ENCODE measurements at regions not wholly inside any gene's neighbourhood (a gene's known extent, or its start where the extent isn't known, plus 50 kb on each side); places are given as distances from the start of the nearest gene placed in this dataset.

DNA sequence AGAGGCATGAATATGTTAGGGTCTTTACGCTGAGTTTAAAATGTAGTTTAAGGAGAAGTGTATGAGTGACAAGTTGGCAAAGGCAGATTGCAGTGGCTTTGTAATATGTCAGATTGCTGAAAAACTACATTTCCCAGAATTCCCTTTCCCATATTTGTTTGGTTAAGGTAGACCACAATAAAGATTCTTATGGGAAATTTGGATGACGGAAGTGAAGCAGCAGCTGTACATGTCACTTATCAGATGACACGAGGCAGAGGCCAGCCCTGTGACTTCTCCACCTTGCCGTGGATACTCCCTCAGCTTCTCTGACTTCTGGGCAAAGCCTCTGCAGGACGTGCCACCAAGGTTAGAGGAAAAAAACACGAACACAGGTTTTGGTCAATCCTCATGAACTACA lies 229.7 kb upstream of the DKK2 start:
- Histone ChIP-seq H3K36me3 (no peaks in the 10 kb centered on the region), H3K27me3 (no peaks in the 10 kb centered on the region), H3K4me3 (no peak overlapping the region), H3K27ac (no peak overlapping the region), H3K9me3 (no peaks in the 10 kb centered on the region), H3K4me1 (no peaks in the 10 kb centered on the region)
- no peak for ATAC-seq
- no peak for DNase-seq
- intact Hi-C loops (cut with DNase I) = no loop called here
- TF ChIP-seq, protein P1, sequence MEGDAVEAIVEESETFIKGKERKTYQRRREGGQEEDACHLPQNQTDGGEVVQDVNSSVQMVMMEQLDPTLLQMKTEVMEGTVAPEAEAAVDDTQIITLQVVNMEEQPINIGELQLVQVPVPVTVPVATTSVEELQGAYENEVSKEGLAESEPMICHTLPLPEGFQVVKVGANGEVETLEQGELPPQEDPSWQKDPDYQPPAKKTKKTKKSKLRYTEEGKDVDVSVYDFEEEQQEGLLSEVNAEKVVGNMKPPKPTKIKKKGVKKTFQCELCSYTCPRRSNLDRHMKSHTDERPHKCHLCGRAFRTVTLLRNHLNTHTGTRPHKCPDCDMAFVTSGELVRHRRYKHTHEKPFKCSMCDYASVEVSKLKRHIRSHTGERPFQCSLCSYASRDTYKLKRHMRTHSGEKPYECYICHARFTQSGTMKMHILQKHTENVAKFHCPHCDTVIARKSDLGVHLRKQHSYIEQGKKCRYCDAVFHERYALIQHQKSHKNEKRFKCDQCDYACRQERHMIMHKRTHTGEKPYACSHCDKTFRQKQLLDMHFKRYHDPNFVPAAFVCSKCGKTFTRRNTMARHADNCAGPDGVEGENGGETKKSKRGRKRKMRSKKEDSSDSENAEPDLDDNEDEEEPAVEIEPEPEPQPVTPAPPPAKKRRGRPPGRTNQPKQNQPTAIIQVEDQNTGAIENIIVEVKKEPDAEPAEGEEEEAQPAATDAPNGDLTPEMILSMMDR (IDR thresholded peaks at IDR 0.05) = no peak

DNA sequence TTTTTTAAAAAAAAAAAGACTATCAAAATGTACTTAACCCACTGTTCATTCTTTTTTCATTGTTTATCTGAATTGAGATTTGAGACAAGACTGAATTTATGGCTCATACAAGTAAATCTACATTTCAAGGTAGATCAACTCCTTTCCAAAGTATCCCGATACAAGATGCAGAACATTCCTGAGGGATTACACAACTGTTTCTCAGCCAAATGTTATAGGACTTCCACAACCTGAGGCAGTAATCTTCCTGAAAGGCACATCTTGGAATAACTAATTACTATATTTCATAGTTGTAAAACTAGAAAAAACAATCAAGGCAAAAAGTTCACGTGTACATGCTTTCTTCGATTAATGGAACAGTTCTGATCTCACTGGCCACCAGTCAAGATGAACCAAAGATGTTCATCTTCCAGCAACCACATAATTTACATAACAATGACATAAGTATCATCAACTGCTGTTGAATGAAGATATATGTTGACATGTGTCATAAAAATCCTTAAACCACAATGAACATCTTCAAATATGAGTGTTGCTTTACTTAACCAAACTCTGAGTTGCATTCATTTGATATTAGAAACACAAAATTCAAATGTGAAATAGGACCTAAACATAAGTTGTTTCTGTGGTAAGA lies 225.2 kb upstream of the DKK2 start:
- Histone ChIP-seq H3K4me3 (no peak overlapping the region), H3K9me3 (no peaks in the 10 kb centered on the region), H3K27me3 (no peaks in the 10 kb centered on the region), H3K36me3 (no peaks in the 10 kb centered on the region), H3K27ac (no peak overlapping the region), H3K4me1 (no peaks in the 10 kb centered on the region)
- intact Hi-C loops (cut with DNase I) = no loop called here
- TF ChIP-seq, protein P1 (IDR thresholded peaks at IDR 0.05) = no peak
- ATAC-seq (no peak), DNase-seq (no peak)

DNA sequence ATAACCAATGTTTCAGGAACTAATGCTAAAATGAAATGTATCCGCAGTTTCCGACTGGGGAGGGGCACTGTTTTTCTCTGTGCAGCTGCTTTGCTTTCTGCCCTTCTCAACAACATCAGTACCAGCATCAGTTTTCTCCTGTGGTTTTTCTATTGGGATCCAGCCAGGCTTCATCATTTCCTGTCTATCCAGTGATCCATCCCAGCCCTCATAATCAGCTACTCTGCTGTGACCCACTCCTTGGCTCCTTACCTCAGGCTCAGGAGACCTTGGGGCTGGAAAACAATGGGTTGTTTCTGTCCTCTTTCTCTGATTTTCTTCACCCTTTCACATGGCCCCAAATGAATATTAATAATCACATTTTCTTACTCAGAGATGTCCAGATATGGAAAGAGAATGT lies 222.2 kb upstream of the DKK2 start:
- Histone ChIP-seq H3K27ac (no peak overlapping the region), H3K36me3 (no peaks in the 10 kb centered on the region), H3K27me3 (no peaks in the 10 kb centered on the region), H3K4me3 (no peak overlapping the region), H3K4me1 (no peaks in the 10 kb centered on the region), H3K9me3 (no peaks in the 10 kb centered on the region)
- no peak for ATAC-seq
- TF ChIP-seq, protein P1 (IDR thresholded peaks at IDR 0.05) = no peak
- DNase-seq = no peak
- intact Hi-C loops (cut with DNase I) = no loop called here

DNA sequence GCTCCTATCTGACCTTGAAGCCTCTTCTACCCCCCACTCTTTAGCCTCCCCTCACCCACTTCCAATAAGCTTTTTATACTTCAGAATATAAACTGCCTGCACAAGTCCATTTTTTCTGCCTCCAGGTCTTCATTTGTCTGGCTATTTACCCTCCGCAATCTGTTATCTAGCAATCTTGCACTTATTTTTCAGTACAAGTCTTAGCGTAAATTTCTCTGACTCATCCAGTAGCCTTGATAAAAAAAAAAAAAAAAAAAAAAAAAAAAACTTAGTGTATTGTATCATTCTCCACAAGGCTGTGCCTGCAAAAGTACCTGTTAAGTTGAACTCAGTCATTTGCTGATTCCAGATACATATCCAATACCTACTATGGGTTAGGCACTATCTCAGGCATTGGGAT lies 219.5 kb upstream of the DKK2 start:
- intact Hi-C loops (cut with DNase I) = no loop called here
- H3K4me1 ChIP-seq = no peaks in the 10 kb centered on the region

DNA sequence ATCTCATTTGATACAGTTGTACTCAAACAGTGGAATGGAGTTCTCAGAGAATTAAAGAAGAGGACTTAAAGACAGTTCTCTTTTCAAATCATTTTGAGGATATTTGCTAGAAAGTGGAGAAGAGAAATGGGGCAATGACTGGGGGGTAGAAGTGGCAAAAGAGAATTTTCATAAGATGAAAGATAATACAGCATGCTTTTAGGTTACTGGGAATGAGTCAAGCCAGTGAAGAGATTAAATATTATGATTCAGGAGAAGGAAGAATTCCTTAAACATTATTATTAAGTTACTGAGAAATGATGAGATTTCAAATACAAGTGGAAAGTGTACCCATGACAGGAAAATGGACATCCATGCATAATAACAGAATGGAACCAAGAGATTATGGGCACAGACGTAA lies 219.0 kb upstream of the DKK2 start:
- H3K36me3 ChIP-seq = no peaks in the 10 kb centered on the region
- intact Hi-C loops (cut with DNase I) = no loop called here
- no peak overlapping the region for H3K4me3 ChIP-seq
- no peaks in the 10 kb centered on the region for H3K27me3 ChIP-seq
- H3K9me3 ChIP-seq = no peaks in the 10 kb centered on the region
- no peak for DNase-seq
- no peaks in the 10 kb centered on the region for H3K4me1 ChIP-seq
- TF ChIP-seq, protein P1 (IDR thresholded peaks at IDR 0.05) = no peak
- ATAC-seq = no peak
- H3K27ac ChIP-seq = no peak overlapping the region

More for the DNA sequence above, 219.5 kb upstream of the DKK2 start:
- Histone ChIP-seq H3K27ac (no peak overlapping the region), H3K36me3 (no peaks in the 10 kb centered on the region), H3K9me3 (no peaks in the 10 kb centered on the region), H3K4me3 (no peak overlapping the region), H3K27me3 (no peaks in the 10 kb centered on the region)
- no peak for ATAC-seq
- DNase-seq = no peak
- TF ChIP-seq, protein P1 (IDR thresholded peaks at IDR 0.05) = no peak
